ENCODE measurements at regions not wholly inside any gene's neighbourhood (a gene's known extent, or its start where the extent isn't known, plus 50 kb on each side); places are given as distances from the start of the nearest gene placed in this dataset.

DNA sequence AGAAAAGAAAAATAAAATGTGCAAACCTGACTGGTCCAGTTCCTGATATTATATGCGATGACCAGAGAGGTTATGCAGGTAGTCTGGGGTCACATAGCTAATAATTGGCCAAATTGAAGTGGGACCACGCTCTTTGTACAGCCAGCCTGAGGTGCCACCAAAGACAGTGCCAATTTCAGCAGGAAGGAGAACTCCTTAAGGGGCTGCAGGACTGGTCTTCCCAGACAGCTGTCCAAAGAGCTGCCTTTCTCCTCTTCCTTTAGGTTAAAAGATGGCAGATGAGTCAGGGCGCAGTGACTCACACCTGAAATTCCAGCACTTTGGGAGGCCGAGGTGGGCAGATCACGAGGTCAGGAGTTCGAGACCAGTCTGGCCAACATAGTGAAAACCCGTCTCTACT lies 95.5 kb downstream of the ACKR3 start:
- Histone ChIP-seq H3K27ac (ENCODE audit: low read length) (no peak overlapping the region), H3K27me3 (ENCODE audit: low read depth, low read length) (no peaks in the 10 kb centered on the region), H3K4me1 (ENCODE audit: control insufficient read depth in 1 of 2, insufficient read depth in 2 of 2, low read length in 2 of 2) (peaks cover 0 to 19% of the 10 kb centered on the region in 2 donors), H3K9me3 (ENCODE audit: control insufficient read depth in 1 of 2, low read length in 2 of 2) (peaks cover 0 to 6% of the 10 kb centered on the region in 2 donors), H3K36me3 (ENCODE audit: control insufficient read depth in 1 of 2, insufficient read depth in 2 of 2, low read length in 2 of 2) (no peaks in the 10 kb centered on the region), H3K4me3 (ENCODE audit: low read depth in 1 of 2, low read length in 2 of 2) (no peak overlapping the region)

DNA sequence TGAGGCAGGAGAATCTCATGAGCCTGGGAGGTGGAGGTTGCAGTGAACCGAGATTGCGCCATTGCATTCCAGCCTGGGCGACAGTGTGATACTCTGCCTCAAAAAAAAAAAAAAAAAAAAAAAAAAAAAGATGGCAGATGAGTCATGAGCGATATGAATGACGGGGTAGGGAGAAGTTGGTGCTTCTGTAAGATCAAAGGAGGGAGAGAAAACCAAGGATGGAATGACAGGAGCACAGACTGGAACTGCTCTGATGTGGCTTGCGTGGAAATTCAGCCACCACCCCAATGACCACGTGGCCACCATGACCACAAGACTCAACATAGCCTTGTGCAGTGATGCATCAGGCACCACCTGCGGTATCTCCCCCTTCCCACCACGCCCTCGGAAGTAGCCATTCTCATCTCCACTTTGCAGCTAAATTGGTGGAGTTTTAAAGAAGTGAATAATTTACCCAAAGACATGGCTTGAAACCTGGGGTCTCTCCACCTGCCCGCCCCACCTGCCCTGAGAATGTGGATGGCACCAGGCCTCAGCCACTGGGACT lies 96.0 kb downstream of the ACKR3 start:
- H3K4me1 ChIP-seq (ENCODE audit: control insufficient read depth in 1 of 2, insufficient read depth in 2 of 2, low read length in 2 of 2) = peaks cover 0 to 17% of the 10 kb centered on the region in 2 donors
- H3K27me3 ChIP-seq (ENCODE audit: low read depth, low read length) = no peaks in the 10 kb centered on the region
- H3K27ac ChIP-seq (ENCODE audit: low read length) = no peak overlapping the region
- H3K36me3 ChIP-seq (ENCODE audit: control insufficient read depth in 1 of 2, insufficient read depth in 2 of 2, low read length in 2 of 2) = no peaks in the 10 kb centered on the region
- H3K9me3 ChIP-seq (ENCODE audit: control insufficient read depth in 1 of 2, low read length in 2 of 2) = peaks cover 0 to 6% of the 10 kb centered on the region in 2 donors
- no peak overlapping the region for H3K4me3 ChIP-seq (ENCODE audit: low read depth in 1 of 2, low read length in 2 of 2)

DNA sequence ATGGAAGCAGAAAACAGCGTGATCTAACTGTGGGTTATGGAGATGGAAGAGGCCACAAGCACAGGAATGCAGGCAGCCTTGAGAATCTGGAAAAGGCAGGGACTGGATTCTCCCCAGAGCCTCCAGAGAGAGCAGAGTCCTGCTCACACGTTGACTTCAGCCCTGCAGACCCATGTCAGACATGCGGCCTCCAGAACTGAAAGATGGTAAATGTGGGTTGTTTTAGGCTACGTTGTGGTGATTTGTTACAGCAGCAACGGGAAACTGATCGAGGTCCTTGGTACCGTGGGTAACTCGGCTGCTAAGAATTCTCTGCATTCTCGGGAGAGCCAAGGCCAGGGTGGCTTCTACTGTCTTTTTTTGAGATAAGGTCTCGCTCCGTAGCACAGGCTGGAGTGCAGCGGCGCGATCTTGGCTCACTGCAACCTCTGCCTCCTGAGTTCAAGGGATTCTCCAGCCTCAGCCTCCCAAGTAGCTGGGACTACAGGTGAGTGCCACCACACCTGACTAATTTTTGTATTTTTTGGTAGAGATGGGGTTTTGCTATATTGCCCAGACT lies 97.1 kb downstream of the ACKR3 start:
- Histone ChIP-seq H3K4me1 (ENCODE audit: control insufficient read depth in 1 of 2, insufficient read depth in 2 of 2, low read length in 2 of 2) (peaks cover 0 to 9% of the 10 kb centered on the region in 2 donors), H3K27ac (ENCODE audit: low read length) (no peak overlapping the region), H3K4me3 (ENCODE audit: low read depth in 1 of 2, low read length in 2 of 2) (no peak overlapping the region)

DNA sequence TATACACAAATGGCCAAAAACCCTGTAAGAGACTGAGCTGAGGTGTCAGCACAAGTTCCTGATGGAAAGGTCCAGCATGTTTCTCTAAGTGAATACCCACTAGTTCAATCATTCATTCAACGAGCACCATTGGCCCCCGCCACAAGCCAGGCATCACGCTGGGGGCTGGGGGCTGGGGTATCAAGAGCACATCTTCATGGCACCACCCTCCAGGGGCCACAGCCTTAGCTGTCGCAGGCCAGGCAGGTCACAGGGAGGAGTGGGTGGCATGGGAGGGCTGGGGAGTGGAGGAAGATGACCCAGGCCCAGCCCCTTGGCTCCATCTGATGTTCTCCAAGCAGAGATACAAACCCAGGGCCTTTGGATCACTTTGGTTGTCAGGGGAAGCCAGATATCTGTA lies 97.9 kb downstream of the ACKR3 start:
- H3K9me3 ChIP-seq (ENCODE audit: control insufficient read depth in 1 of 2, low read length in 2 of 2) = peaks cover 0 to 6% of the 10 kb centered on the region in 2 donors
- no peak overlapping the region for H3K27ac ChIP-seq (ENCODE audit: low read length)
- H3K4me3 ChIP-seq (ENCODE audit: low read depth in 1 of 2, low read length in 2 of 2) = no peak overlapping the region
- H3K36me3 ChIP-seq (ENCODE audit: control insufficient read depth in 1 of 2, insufficient read depth in 2 of 2, low read length in 2 of 2) = no peaks in the 10 kb centered on the region
- H3K4me1 ChIP-seq (ENCODE audit: control insufficient read depth in 1 of 2, insufficient read depth in 2 of 2, low read length in 2 of 2) = peaks cover 0 to 9% of the 10 kb centered on the region in 2 donors
- H3K27me3 ChIP-seq (ENCODE audit: low read depth, low read length) = no peaks in the 10 kb centered on the region

More for the DNA sequence above, 97.1 kb downstream of the ACKR3 start:
- Histone ChIP-seq H3K9me3 (ENCODE audit: control insufficient read depth in 1 of 2, low read length in 2 of 2) (peaks cover 0 to 6% of the 10 kb centered on the region in 2 donors), H3K27me3 (ENCODE audit: low read depth, low read length) (no peaks in the 10 kb centered on the region), H3K36me3 (ENCODE audit: control insufficient read depth in 1 of 2, insufficient read depth in 2 of 2, low read length in 2 of 2) (no peaks in the 10 kb centered on the region)

DNA sequence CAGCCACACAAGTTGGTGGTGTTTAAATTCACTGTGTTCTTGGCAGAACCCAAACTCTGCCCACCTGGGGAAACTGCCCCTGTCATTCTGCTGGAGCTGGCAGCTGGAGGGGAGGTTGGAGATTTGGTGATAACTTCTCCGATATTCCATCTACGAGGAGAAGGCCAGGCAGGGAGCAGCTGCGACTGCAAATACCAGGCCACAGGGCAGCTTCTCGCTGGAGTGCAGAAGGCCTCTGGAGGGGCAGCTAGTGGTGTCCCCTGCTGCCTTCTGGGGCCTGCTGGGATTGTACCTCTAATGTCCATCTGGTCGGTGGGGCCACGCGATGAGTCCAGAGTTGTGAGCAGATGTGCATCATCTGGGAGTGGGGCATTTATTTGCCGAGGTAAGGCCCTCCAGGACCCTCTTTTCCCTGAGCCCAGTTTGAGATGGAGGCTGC lies 98.9 kb downstream of the ACKR3 start:
- Histone ChIP-seq H3K4me3 (ENCODE audit: low read depth in 1 of 2, low read length in 2 of 2) (no peak overlapping the region), H3K27me3 (ENCODE audit: low read depth, low read length) (no peaks in the 10 kb centered on the region), H3K9me3 (ENCODE audit: control insufficient read depth in 1 of 2, low read length in 2 of 2) (peaks cover 0 to 6% of the 10 kb centered on the region in 2 donors), H3K36me3 (ENCODE audit: control insufficient read depth in 1 of 2, insufficient read depth in 2 of 2, low read length in 2 of 2) (no peaks in the 10 kb centered on the region), H3K4me1 (ENCODE audit: control insufficient read depth in 1 of 2, insufficient read depth in 2 of 2, low read length in 2 of 2) (no peaks in the 10 kb centered on the region), H3K27ac (ENCODE audit: low read length) (no peak overlapping the region)

DNA sequence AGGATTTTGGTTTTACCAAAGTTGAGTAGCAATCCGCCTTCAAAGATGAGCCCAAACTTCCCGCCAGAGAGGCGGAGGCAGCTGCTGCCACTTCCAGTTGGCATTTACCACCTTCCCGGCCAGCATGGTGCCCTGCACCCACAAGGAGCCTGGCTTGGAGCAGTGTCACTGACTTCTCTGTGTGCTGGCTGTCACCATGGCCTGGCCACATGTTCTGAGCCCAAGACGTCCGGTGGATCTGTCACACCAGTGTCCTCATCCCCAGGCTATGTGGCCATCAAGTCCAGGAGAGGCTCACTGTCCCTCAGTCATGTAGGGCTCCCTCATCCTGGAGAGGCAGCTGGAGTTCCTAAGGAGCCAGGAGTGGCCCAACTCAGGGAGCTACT lies 100.6 kb downstream of the ACKR3 start:
- Histone ChIP-seq H3K4me1 (ENCODE audit: control insufficient read depth in 1 of 2, insufficient read depth in 2 of 2, low read length in 2 of 2) (no peaks in the 10 kb centered on the region), H3K4me3 (ENCODE audit: low read depth in 1 of 2, low read length in 2 of 2) (no peak overlapping the region), H3K36me3 (ENCODE audit: control insufficient read depth in 1 of 2, insufficient read depth in 2 of 2, low read length in 2 of 2) (no peaks in the 10 kb centered on the region), H3K27ac (ENCODE audit: low read length) (no peak overlapping the region), H3K9me3 (ENCODE audit: control insufficient read depth in 1 of 2, low read length in 2 of 2) (peaks cover 0 to 6% of the 10 kb centered on the region in 2 donors), H3K27me3 (ENCODE audit: low read depth, low read length) (no peaks in the 10 kb centered on the region)

DNA sequence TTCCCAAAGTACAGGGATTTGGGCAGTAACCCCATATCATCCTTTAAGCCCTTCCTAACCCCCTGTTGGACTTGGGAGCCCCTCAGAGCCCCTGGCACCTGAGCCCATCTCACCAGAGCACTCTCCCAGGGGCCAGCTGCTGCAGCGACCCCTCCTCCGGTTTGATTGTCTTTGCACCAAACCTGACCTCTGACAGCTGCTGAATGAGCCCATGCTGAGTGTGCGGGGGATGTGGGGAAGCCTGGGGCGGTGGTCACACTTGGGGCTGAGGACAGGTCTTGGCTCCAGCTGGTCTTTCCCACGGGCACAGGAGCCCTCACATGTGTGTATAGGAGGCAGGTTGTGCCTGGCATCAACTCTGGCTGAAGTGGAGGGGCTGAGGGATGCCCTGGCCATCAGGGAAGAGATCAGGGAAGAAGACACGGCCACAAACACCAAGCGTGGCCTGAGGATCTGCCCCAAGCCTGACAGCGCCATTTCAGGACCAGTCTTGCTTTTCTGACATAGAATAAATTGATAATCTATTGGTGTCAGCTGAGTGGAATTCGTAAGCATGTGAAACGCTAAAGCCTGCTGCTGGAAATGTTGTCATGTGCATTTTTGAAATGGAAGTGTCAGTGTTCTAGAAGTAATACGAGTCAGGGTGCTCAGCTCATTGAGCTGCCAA lies 102.4 kb downstream of the ACKR3 start:
- H3K27ac ChIP-seq (ENCODE audit: low read length) = no peak overlapping the region
- H3K4me1 ChIP-seq (ENCODE audit: control insufficient read depth in 1 of 2, insufficient read depth in 2 of 2, low read length in 2 of 2) = peaks cover 0 to 11% of the 10 kb centered on the region in 2 donors
- H3K36me3 ChIP-seq (ENCODE audit: control insufficient read depth in 1 of 2, insufficient read depth in 2 of 2, low read length in 2 of 2) = no peaks in the 10 kb centered on the region
- no peaks in the 10 kb centered on the region for H3K27me3 ChIP-seq (ENCODE audit: low read depth, low read length)
- no peak overlapping the region for H3K4me3 ChIP-seq (ENCODE audit: low read depth in 1 of 2, low read length in 2 of 2)
- no peaks in the 10 kb centered on the region for H3K9me3 ChIP-seq (ENCODE audit: control insufficient read depth in 1 of 2, low read length in 2 of 2)

DNA sequence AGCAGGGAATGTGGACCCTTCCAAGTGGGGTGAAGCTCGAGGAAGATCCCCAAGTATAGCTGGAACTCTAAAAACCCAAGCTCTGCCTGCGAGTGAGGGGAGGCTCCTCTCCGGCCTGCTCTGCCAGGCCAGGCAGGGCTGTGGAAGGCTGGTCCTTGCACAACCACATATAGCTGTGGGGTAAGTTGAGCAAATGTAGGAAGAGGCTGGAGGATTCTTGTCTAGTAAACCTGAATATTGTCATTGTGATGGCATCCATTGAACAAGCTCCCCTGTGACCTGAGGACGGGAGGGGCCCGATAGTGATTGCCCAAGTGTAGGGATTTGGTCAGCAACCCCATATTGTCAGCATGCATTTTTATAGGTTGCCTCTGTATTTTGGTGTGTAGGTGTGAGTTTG lies 103.0 kb downstream of the ACKR3 start:
- Histone ChIP-seq H3K4me1 (ENCODE audit: control insufficient read depth in 1 of 2, insufficient read depth in 2 of 2, low read length in 2 of 2) (peaks cover 0 to 12% of the 10 kb centered on the region in 2 donors), H3K27me3 (ENCODE audit: low read depth, low read length) (no peaks in the 10 kb centered on the region), H3K9me3 (ENCODE audit: control insufficient read depth in 1 of 2, low read length in 2 of 2) (no peaks in the 10 kb centered on the region), H3K36me3 (ENCODE audit: control insufficient read depth in 1 of 2, insufficient read depth in 2 of 2, low read length in 2 of 2) (no peaks in the 10 kb centered on the region), H3K4me3 (ENCODE audit: low read depth in 1 of 2, low read length in 2 of 2) (no peak overlapping the region), H3K27ac (ENCODE audit: low read length) (no peak overlapping the region)

DNA sequence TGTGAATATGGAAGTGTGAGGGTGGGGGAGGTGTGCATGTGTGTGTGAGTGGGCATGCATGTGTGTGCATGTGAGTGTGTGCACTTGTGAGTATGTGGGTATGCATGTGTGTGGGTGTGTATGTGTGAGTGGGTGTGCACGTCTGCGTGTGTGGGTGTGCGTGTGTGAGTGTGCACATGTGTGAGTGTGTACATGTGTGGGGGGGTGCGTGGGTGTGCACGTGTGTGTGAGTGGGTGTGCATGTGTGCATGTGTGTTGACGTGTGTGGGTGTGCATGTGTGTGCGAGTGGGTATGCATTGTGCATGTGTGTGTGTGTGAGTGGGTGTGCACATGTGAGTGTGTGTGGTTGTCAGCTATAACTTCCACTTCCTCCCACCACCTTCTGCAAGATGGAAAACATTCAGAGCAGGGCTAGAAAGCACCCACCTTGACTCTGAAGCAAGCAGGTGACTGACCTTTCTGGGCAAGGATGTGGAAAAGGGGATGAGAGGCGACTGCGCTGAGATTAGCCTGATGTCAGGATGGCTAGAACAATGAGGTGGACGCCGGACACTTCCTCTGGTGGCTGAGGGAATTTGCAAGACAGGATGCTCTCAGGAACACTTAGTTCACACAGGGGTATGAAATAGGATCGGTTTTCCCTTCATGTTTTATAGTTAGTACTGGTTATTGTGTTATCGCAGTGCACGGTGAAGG lies 103.6 kb downstream of the ACKR3 start:
- Histone ChIP-seq H3K4me1 (ENCODE audit: control insufficient read depth in 1 of 2, insufficient read depth in 2 of 2, low read length in 2 of 2) (peaks cover 0 to 12% of the 10 kb centered on the region in 2 donors), H3K27ac (ENCODE audit: low read length) (no peak overlapping the region), H3K4me3 (ENCODE audit: low read depth in 1 of 2, low read length in 2 of 2) (no peak overlapping the region), H3K9me3 (ENCODE audit: control insufficient read depth in 1 of 2, low read length in 2 of 2) (no peaks in the 10 kb centered on the region), H3K36me3 (ENCODE audit: control insufficient read depth in 1 of 2, insufficient read depth in 2 of 2, low read length in 2 of 2) (no peaks in the 10 kb centered on the region), H3K27me3 (ENCODE audit: low read depth, low read length) (no peaks in the 10 kb centered on the region)

DNA sequence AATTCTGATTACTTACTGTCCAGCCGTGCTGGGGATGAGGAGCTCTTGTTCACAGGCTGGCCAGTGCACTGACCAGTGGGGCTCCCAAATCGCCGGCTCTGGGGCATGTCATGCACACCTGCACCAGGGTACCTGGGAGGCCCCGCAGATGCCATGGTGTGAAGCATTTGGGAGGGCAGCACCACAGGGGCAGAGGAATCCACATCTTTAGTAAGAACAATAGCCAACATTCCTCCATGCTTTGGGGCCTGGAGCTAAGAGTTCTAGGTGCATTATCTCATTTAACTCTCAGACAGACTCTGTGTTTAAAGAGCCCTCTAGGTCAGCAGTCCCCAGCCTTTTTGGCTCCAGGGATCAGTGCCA lies 104.2 kb downstream of the ACKR3 start:
- H3K4me1 ChIP-seq (ENCODE audit: control insufficient read depth in 1 of 2, insufficient read depth in 2 of 2, low read length in 2 of 2) = peaks cover 0 to 12% of the 10 kb centered on the region in 2 donors
- H3K27ac ChIP-seq (ENCODE audit: low read length) = no peak overlapping the region
- H3K36me3 ChIP-seq (ENCODE audit: control insufficient read depth in 1 of 2, insufficient read depth in 2 of 2, low read length in 2 of 2) = no peaks in the 10 kb centered on the region
- no peaks in the 10 kb centered on the region for H3K27me3 ChIP-seq (ENCODE audit: low read depth, low read length)
- H3K4me3 ChIP-seq (ENCODE audit: low read depth in 1 of 2, low read length in 2 of 2) = no peak overlapping the region
- no peaks in the 10 kb centered on the region for H3K9me3 ChIP-seq (ENCODE audit: control insufficient read depth in 1 of 2, low read length in 2 of 2)

DNA sequence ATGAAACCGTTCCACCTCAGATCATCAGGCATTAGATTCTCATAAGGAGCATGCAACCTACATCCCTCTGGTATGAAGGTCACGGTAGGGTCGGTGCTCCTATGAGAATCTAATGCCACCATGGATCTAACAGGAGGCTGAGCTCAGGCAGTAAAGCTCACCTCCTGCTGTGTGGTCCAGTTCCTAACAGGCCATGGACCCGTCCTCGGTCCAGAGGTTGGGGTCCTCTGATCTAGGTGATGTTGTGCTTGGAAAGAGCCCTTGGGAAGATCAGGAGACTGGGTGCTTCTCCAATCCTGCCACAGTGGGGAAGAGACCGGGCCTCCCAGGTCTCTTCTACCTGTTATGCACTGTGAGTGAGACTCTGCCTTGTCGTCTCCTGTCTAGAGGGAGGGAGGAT lies 104.6 kb downstream of the ACKR3 start:
- H3K27me3 ChIP-seq (ENCODE audit: low read depth, low read length) = no peaks in the 10 kb centered on the region
- H3K4me3 ChIP-seq (ENCODE audit: low read depth in 1 of 2, low read length in 2 of 2) = no peak overlapping the region
- H3K9me3 ChIP-seq (ENCODE audit: control insufficient read depth in 1 of 2, low read length in 2 of 2) = no peaks in the 10 kb centered on the region
- peaks cover 0 to 12% of the 10 kb centered on the region in 2 donors for H3K4me1 ChIP-seq (ENCODE audit: control insufficient read depth in 1 of 2, insufficient read depth in 2 of 2, low read length in 2 of 2)
- no peaks in the 10 kb centered on the region for H3K36me3 ChIP-seq (ENCODE audit: control insufficient read depth in 1 of 2, insufficient read depth in 2 of 2, low read length in 2 of 2)
- no peak overlapping the region for H3K27ac ChIP-seq (ENCODE audit: low read length)
